Panc1 (cell line): ENCODE measurements at regions not wholly inside any gene's neighbourhood (a gene's known extent, or its start where the extent isn't known, plus 50 kb on each side); places are given as distances from the start of the nearest gene placed in this dataset.

Experiments used
- ATAC-seq: fragments of 200-7000 bp; cut with Tn5 transposase; 2 replicates; pipeline ENCODE4 v1.9.1; 2020; ENCODE audit warnings: mild to moderate bottlenecking, moderate library complexity
- BruUV-seq: library from RNA; stranded (reverse); fragments of 400-500 nt; replicated peaks from 2 replicates; lab custom pipeline; 2021; lab: Mats Ljungman, UMichigan
- CTCF ChIA-PET: fragments of 300-600 bp; sonication (Branson Sonifier 250); formaldehyde crosslinking; loops from one replicate; lab custom pipeline; 2022; ENCODE audit warnings: antibody characterized with exemption; lab: Charles Lee
- POLR2A ChIA-PET: fragments of 300-600 bp; sonication (Branson Sonifier 250); formaldehyde crosslinking; loops from one replicate; lab custom pipeline; 2022; ENCODE audit warnings: antibody characterized with exemption; lab: Charles Lee
- DNase-seq: peaks from one replicate; pipeline ENCODE4 v3.0.0-alpha.2; 2010; ENCODE audit warnings: low read depth, low spot score
- H3K27ac ChIP-seq: 2 replicates; pipeline ENCODE4 v1.5.1; 2011; ENCODE audit warnings: mild to moderate bottlenecking, low read length, inconsistent platforms
- H3K27me3 ChIP-seq: fragments of 200-500 bp; sonication (Bioruptor generic); 2 replicates; pipeline ENCODE4 v1.6.0; 2014; ENCODE audit warnings: low read length, inconsistent platforms; ENCODE audit not compliant: control insufficient read depth, insufficient read depth
- H3K36me3 ChIP-seq: fragments of 200-500 bp; sonication (Bioruptor generic); 2 replicates; pipeline ENCODE4 v1.5.1; 2014; ENCODE audit warnings: inconsistent platforms, mild to moderate bottlenecking, low read length, moderate library complexity; ENCODE audit not compliant: control insufficient read depth, insufficient read depth
- H3K4me1 ChIP-seq: 2 replicates; pipeline ENCODE4 v1.5.1; 2011; ENCODE audit warnings: inconsistent platforms, mild to moderate bottlenecking, low read length, moderate library complexity; ENCODE audit not compliant: control insufficient read depth, insufficient read depth
- H3K4me3 ChIP-seq, 2 experiments: 2 replicates each; pipeline ENCODE4 v1.5.1; 2011 to 2012; ENCODE audit warnings: low read depth in 2 of 2, low read length in 2 of 2, mild to moderate bottlenecking in 2 of 2, inconsistent platforms in 1 of 2, moderate library complexity in 1 of 2
- H3K9me3 ChIP-seq: fragments of 200-500 bp; sonication (Bioruptor generic); 2 replicates; pipeline ENCODE4 v1.5.1; 2014; ENCODE audit warnings: low read depth, mild to moderate bottlenecking, inconsistent platforms, low read length, moderate library complexity; ENCODE audit not compliant: control insufficient read depth, insufficient read depth
- POLR2AphosphoS5 ChIP-seq: IDR thresholded peaks from 2 replicates; pipeline ENCODE4 v1.6.1; 2012; ENCODE audit warnings: mild to moderate bottlenecking, low read depth, low read length, moderate library complexity
- REST ChIP-seq, 2 experiments: IDR thresholded peaks; 2 replicates each; pipeline ENCODE4 v1.6.1; 2011 to 2012; ENCODE audit warnings: low read depth in 2 of 2, control low read depth in 1 of 2, low read length in 1 of 2, mild to moderate bottlenecking in 1 of 2, moderate library complexity in 1 of 2; ENCODE audit not compliant: insufficient read depth in 1 of 2
- SIN3A ChIP-seq: IDR thresholded peaks from 2 replicates; pipeline ENCODE4 v1.6.1; 2012; ENCODE audit warnings: low read depth, mild to moderate bottlenecking, low read length, moderate library complexity, borderline replicate concordance; ENCODE audit not compliant: insufficient read depth
- TCF7L2 ChIP-seq: IDR thresholded peaks from 2 replicates; pipeline ENCODE4 v1.6.1; 2011; ENCODE audit warnings: mild to moderate bottlenecking, low read depth, low read length, inconsistent platforms
- in situ Hi-C: cut with HindIII; loops from 2 replicates; pipeline ENCODE4 v1.10.0; 2016; ENCODE audit warnings: low sequenced_read_pairs, low pct_unique_long_range_greater_than_20kb
- intact Hi-C: fragments of 100-400 bp; cut with micrococcal nuclease; formaldehyde crosslinking; loops from one replicate; pipeline ENCODE4 v1.10.0; 2022; ENCODE audit not compliant: unreplicated experiment
- TF ChIP-seq, protein P1 (sequence below): fragments of 450-650 bp; IDR thresholded peaks from 2 replicates; pipeline ENCODE4 v1.5.1; 2017; ENCODE audit warnings: mild to moderate bottlenecking

DNA sequence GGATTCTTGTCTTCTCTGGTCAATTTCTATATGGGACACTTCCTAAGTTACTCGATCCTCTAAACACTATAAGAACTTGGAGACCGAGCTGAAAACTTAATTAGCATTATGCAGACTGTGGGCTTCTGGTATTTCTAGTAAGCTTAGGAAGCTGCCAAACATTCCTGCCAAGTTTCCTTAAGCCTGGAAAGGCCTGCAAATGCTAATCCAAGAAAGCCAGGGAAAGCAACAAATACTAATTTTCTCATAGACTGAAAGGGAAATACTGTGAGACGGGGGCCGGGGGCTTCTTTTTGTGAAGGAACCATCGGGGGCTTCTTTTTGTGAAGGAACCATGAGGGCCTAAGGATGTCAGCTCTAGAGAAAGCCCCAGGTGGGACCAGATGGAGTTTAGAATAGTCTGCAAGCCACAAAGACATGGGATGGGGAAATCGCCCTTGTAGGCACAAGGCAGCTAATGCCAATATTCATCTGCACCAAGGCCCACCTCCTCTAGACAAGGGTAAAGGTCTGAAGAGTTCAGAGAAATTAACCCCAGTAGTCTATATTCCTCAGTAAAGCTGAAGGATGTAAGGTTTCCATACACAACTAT lies 332.4 kb upstream of the PRDM1 start:
- BruUV-seq = no TSS peak
- intact Hi-C loops = no loop called here
- ChIA-PET POLR2A (interaction anchor here (0.6 kb wide), 1 partner anchor 13 kb away, joined by 5 read pairs; no protein-coding TSS in a partner anchor), CTCF (no interaction called here)
- Histone ChIP-seq H3K27me3 (no peaks in the 10 kb centered on the region), H3K4me1 (no peaks in the 10 kb centered on the region), H3K27ac (no peak overlapping the region), H3K9me3 (no peaks in the 10 kb centered on the region), H3K36me3 (no peaks in the 10 kb centered on the region), H3K4me3 (no peak overlapping the region)
- DNase-seq = no peak
- ATAC-seq = no peak
- TF ChIP-seq, protein P1, sequence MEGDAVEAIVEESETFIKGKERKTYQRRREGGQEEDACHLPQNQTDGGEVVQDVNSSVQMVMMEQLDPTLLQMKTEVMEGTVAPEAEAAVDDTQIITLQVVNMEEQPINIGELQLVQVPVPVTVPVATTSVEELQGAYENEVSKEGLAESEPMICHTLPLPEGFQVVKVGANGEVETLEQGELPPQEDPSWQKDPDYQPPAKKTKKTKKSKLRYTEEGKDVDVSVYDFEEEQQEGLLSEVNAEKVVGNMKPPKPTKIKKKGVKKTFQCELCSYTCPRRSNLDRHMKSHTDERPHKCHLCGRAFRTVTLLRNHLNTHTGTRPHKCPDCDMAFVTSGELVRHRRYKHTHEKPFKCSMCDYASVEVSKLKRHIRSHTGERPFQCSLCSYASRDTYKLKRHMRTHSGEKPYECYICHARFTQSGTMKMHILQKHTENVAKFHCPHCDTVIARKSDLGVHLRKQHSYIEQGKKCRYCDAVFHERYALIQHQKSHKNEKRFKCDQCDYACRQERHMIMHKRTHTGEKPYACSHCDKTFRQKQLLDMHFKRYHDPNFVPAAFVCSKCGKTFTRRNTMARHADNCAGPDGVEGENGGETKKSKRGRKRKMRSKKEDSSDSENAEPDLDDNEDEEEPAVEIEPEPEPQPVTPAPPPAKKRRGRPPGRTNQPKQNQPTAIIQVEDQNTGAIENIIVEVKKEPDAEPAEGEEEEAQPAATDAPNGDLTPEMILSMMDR = no peak
- TF ChIP-seq TCF7L2 (no peak), REST (IDR thresholded peaks at IDR 0.05; ENCODE audit: insufficient read depth in 1 of 2, low read depth in 2 of 2, low read length in 1 of 2) (no peak), POLR2AphosphoS5 (no peak), SIN3A (no peak)
- in situ Hi-C loops = no loop called here

- TF ChIP-seq TCF7L2 (no peak), REST (IDR thresholded peaks at IDR 0.05; ENCODE audit: insufficient read depth in 1 of 2, low read depth in 2 of 2, low read length in 1 of 2) (no peak), POLR2AphosphoS5 (no peak), SIN3A (no peak)
- TF ChIP-seq, protein P1 = no peak
- Histone ChIP-seq H3K27ac (no peak overlapping the region), H3K9me3 (no peaks in the 10 kb centered on the region), H3K27me3 (no peaks in the 10 kb centered on the region), H3K4me1 (no peaks in the 10 kb centered on the region), H3K4me3 (no peak overlapping the region), H3K36me3 (no peaks in the 10 kb centered on the region)
- POLR2A ChIA-PET = no interaction called here
- CTCF ChIA-PET = no interaction called here
- no peak for DNase-seq
- intact Hi-C loops = no loop called here
- ATAC-seq = no peak
- BruUV-seq = no TSS peak
- in situ Hi-C loops = no loop called here
These were observed 332.9 kb upstream of the PRDM1 start for GRCh38 chr6:105753207-105753606.
